Heart left ventricle (tissue), 16 donors: ENCODE measurements at regions not wholly inside any gene's neighbourhood (a gene's known extent, or its start where the extent isn't known, plus 50 kb on each side); places are given as distances from the start of the nearest gene placed in this dataset.

ENCODE experiments used
- ATAC-seq, 4 donors: fragments of 200-7000 bp; cut with Tn5 transposase; one replicate each; pipeline ENCODE4 v1.9.1; 2020 to 2022; ENCODE audit warnings: moderate library complexity in 4 of 4, mild to moderate bottlenecking in 3 of 4, moderate number of reproducible peaks in 1 of 4
- DNase-seq, 5 donors: peaks; one replicate each; pipeline ENCODE4 v3.0.0-alpha.2; 2020
- H3K27ac ChIP-seq, 12 donors: fragments of 200-600 bp; sonication (generic) in 4 of 12; one replicate each; pipeline versions ENCODE4 v1.5.0 to v1.8.0; 2016 to 2022; ENCODE audit warnings: mild to moderate bottlenecking in 2 of 12
- H3K27me3 ChIP-seq, 9 donors: fragments of 200-600 bp; sonication (generic) in 2 of 9; one replicate each; pipeline versions ENCODE4 v1.5.1 to v1.8.0; 2016 to 2022; ENCODE audit warnings: mild to moderate bottlenecking in 3 of 9
- H3K36me3 ChIP-seq, 9 donors: fragments of 200-600 bp; sonication (generic) in 2 of 9; one replicate each; pipeline versions ENCODE4 v1.5.0 to v1.8.0; 2018 to 2022; ENCODE audit warnings: mild to moderate bottlenecking in 2 of 9
- H3K4me1 ChIP-seq, 12 donors: fragments of 200-600 bp; sonication (generic) in 4 of 12; one replicate each; pipeline versions ENCODE4 v1.5.0 to v1.8.0; 2016 to 2022; ENCODE audit warnings: mild to moderate bottlenecking in 3 of 12
- H3K4me3 ChIP-seq, 12 donors: fragments of 200-600 bp; sonication (generic) in 4 of 12; one replicate each; pipeline versions ENCODE4 v1.5.0 to v1.8.0; 2017 to 2022; ENCODE audit warnings: mild to moderate bottlenecking in 9 of 12, moderate library complexity in 4 of 12
- H3K9me3 ChIP-seq, 12 donors: fragments of 200-600 bp; sonication (generic) in 4 of 12; one replicate each; pipeline versions ENCODE4 v1.5.0 to v1.8.0; 2016 to 2022; ENCODE audit warnings: mild to moderate bottlenecking in 1 of 12
- CTCF ChIP-seq, 12 donors: fragments of 200-600 bp; sonication (generic) in 4 of 12; IDR thresholded peaks; one replicate each; pipeline versions ENCODE4 v1.5.0 to v1.8.0; 2018 to 2022; ENCODE audit warnings: antibody characterized with exemption in 12 of 12, mild to moderate bottlenecking in 5 of 12
- POLR2A ChIP-seq, 2 donors: fragments of 450-650 bp; IDR thresholded peaks; one replicate each; pipeline ENCODE4 v1.6.1; 2017; ENCODE audit warnings: antibody characterized with exemption in 2 of 2, mild to moderate bottlenecking in 2 of 2, moderate library complexity in 2 of 2
- WGBS, 4 donors: extraction: QIAGEN DNeasy Blood & Tissue Kit in 2 of 4; methylation state at CpG; one replicate each; pipeline versions ENCODE4 v1.1.5 to v1.1.7; 2013 to 2018; 5-methylcytosine and 5-hydroxymethylcytosine counted together
- intact Hi-C, 10 donors: fragments of 100-400 bp; cut with DNase I; formaldehyde crosslinking; loops; one replicate each; pipeline versions ENCODE4 v1.11.1 to v1.14.2; 2022
- donor health status: ischemic (EF 13 %, LVEDD 7.1; RV severe dilation, severe dysfunction).
- donor health status: healthy with polysubstance abuse.
- donor health status: DM: no; HTN: yes; CAD: no.
- donor health status: DM: no; HTN: no; CAD: no.
- donor health status: ischemic (EF 25% LVEDD 6.9; RV normal size, moderate dysfunction).
- donor health status: ischemic (EF 25% LVEDD 5.7; RV mildly dilated, moderate dysfunction).
- donor health status: healthy.
- donor health status: DM: yes; HTN: yes; CAD: no.
- donor health status: ischemic (EF 35%, LVEDD 5.7; RV mildly dilated, moderate dysfunction).
- donor health status: nonischemic (EF 11% LVEDD 7.7; RV severe dilation, severe dysfunction).
- donor health status: DM: yes; HTN: yes; CAD: no.
- donor health status: PGD.
- donor health status: ischemic (EF 29% LVEDD 5.4; RV normal size, mild dysfunction).
- donor health status: nonischemic (EF 23%, LVEDD 6.1; RV moderate dilation, normal function).

DNA sequence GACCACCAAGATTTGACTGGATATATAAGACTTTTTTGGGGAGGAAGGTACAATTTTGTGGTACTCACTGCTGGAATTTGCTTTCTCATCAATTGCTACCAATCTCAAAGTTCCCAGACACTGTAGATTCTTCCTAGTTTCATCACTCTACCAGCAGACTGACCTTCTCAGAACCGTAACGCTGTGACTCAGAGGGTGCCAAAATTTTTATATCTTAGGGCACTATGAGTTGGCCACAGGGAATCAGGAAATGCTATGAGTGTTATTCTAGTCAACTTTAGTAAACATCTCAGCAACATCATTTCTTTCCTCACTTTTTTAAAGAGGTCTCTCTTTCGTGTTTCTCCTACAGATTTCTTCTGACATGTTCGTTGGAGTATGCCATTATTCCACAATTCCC, 499.0 kb downstream of the TMX3 start:
- no peak overlapping the region for H3K4me3 ChIP-seq
- peaks cover 0 to 4% (median 0%) of the 10 kb centered on the region in 12 donors for H3K4me1 ChIP-seq
- ATAC-seq (no peak), DNase-seq (no peak)
- WGBS, 4 donors: 79 to 84% (median 81%) methylated on average over 4 of the region's 4 CpGs
- no peaks in the 10 kb centered on the region for H3K36me3 ChIP-seq
- H3K27me3 ChIP-seq: no peaks in the 10 kb centered on the region
- intact Hi-C loops: no loop called here
- H3K9me3 ChIP-seq: peaks cover 0 to 3% (median 0%) of the 10 kb centered on the region in 12 donors
- no peak for TF ChIP-seq CTCF (IDR thresholded peaks at IDR 0.05)
- no peak for TF ChIP-seq POLR2A (IDR thresholded peaks at IDR 0.05)
- no peak overlapping the region for H3K27ac ChIP-seq

DNA sequence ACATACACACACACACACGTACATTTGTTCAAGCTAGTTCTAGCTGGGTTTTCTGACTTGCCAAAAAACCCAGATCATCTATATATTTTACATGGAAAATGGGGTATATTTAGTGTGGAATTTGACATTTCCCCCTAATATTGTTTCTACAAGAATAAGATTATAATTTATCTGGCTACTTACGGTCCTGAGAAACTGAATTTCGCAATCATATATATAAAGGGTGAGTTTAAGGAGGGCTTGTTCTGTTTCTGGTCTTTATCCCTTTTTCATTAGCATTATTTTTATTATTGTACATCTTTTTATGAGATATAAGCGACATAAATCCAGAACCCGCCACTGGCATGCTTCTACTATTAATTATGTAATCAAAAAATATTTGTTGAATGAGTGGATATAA, 528.9 kb downstream of the TMX3 start:
- Histone ChIP-seq H3K4me1 (no peaks in the 10 kb centered on the region), H3K4me3 (no peak overlapping the region), H3K9me3 (no peaks in the 10 kb centered on the region), H3K27ac (no peak overlapping the region), H3K27me3 (no peaks in the 10 kb centered on the region), H3K36me3 (no peaks in the 10 kb centered on the region)
- DNase-seq (no peak), ATAC-seq (no peak)
- 68 to 75% (median 71%) methylated on average over 5 of the region's 5 CpGs for WGBS, 4 donors
- TF ChIP-seq POLR2A (IDR thresholded peaks at IDR 0.05): no peak
- no peak for TF ChIP-seq CTCF (IDR thresholded peaks at IDR 0.05)
- intact Hi-C loops: no loop called here

GRCh38 chr18:68181956-68182355, 533.0 kb downstream of the TMX3 start:
- 59 to 84% (median 75%) methylated on average over 2 of the region's 2 CpGs for WGBS, 4 donors
- H3K4me3 ChIP-seq: no peak overlapping the region
- no peaks in the 10 kb centered on the region for H3K9me3 ChIP-seq
- DNase-seq (no peak), ATAC-seq (no peak)
- intact Hi-C loops: no loop called here
- TF ChIP-seq POLR2A (IDR thresholded peaks at IDR 0.05) (no peak), CTCF (IDR thresholded peaks at IDR 0.05) (no peak)
- H3K36me3 ChIP-seq: no peaks in the 10 kb centered on the region
- H3K27ac ChIP-seq: no peak overlapping the region
- H3K4me1 ChIP-seq: no peaks in the 10 kb centered on the region
- no peaks in the 10 kb centered on the region for H3K27me3 ChIP-seq

- ATAC-seq (no peak), DNase-seq (no peak)
- 81 to 87% (median 85%) methylated on average over 2 of the region's 2 CpGs for WGBS, 4 donors
- H3K9me3 ChIP-seq: peaks cover 0 to 8% (median 0%) of the 10 kb centered on the region in 12 donors
- H3K27ac ChIP-seq: no peak overlapping the region
- TF ChIP-seq CTCF (IDR thresholded peaks at IDR 0.05): no peak
- TF ChIP-seq POLR2A (IDR thresholded peaks at IDR 0.05): no peak
- H3K4me3 ChIP-seq: no peak overlapping the region
- intact Hi-C loops: no loop called here
- no peaks in the 10 kb centered on the region for H3K4me1 ChIP-seq
- H3K36me3 ChIP-seq: no peaks in the 10 kb centered on the region
- H3K27me3 ChIP-seq: no peaks in the 10 kb centered on the region
Observed at GRCh38 chr18:68179811-68180210, 535.1 kb downstream of the TMX3 start.
